ENCODE measurements at regions not wholly inside any gene's neighbourhood (a gene's known extent, or its start where the extent isn't known, plus 50 kb on each side); places are given as distances from the start of the nearest gene placed in this dataset.

- Histone ChIP-seq H3K4ac (ENCODE audit: low read depth, low read length) (no peak overlapping the region), H2BK120ac (ENCODE audit: low read depth, low read length, poor library complexity, severe bottlenecking) (no peak overlapping the region), H3K79me1 (ENCODE audit: insufficient read depth, low read depth, low read length, poor library complexity, severe bottlenecking) (no peaks in the 10 kb centered on the region), H3K27me3 (ENCODE audit: insufficient read depth, low read length) (no peaks in the 10 kb centered on the region), H3K23ac (ENCODE audit: insufficient read length, low read depth, low read length) (no peak overlapping the region), H4K20me1 (ENCODE audit: control insufficient read depth, insufficient read depth, insufficient read length) (no peaks in the 10 kb centered on the region), H4K5ac (ENCODE audit: insufficient read length, low read depth, low read length) (no peak overlapping the region), H3K56ac (ENCODE audit: insufficient read length, low read depth, low read length) (no peak overlapping the region), H3K79me2 (ENCODE audit: insufficient read depth, low read length) (no peaks in the 10 kb centered on the region), H3T11ph (ENCODE audit: low read length) (no peak overlapping the region), H2BK20ac (ENCODE audit: low read depth, low read length, poor library complexity, severe bottlenecking) (no peak overlapping the region), H3K27ac (ENCODE audit: insufficient read length, low read depth, low read length) (no peak overlapping the region), H4K8ac (replicated peaks; ENCODE audit: insufficient read length, low read depth, low read length) (no peak overlapping the region), H2AFZ (ENCODE audit: low read length) (no peak overlapping the region), H2AK5ac (ENCODE audit: insufficient read length, low read length) (no peak overlapping the region), H3K9me3 (ENCODE audit: control insufficient read depth, low read depth, low read length) (no peaks in the 10 kb centered on the region), H2BK5ac (ENCODE audit: insufficient read length, low read length) (no peak overlapping the region), H3K4me2 (ENCODE audit: insufficient read depth, insufficient read length, low read length) (no peak overlapping the region), H3K4me1 (ENCODE audit: insufficient read depth, low read length) (no peaks in the 10 kb centered on the region), H3K9ac (ENCODE audit: extremely low read depth, insufficient read length, low read length) (no peak overlapping the region), H2BK15ac (ENCODE audit: low read depth, low read length) (no peak overlapping the region), H2BK12ac (ENCODE audit: insufficient read length, low read depth, low read length) (no peak overlapping the region), H3K18ac (ENCODE audit: insufficient read length, low read depth, low read length) (no peak overlapping the region), H3K14ac (ENCODE audit: insufficient read depth, low read length) (no peak overlapping the region), H4K91ac (ENCODE audit: insufficient read length, low read depth, low read length) (no peak overlapping the region), H3K23me2 (ENCODE audit: insufficient read length, low read depth, low read length, poor library complexity, severe bottlenecking) (no peaks in the 10 kb centered on the region)
- TF ChIP-seq CTCF (conservative IDR thresholded peaks at IDR 0.05): no peak
- no peaks in the 10 kb centered on the region for H3K4me1 Mint-ChIP-seq
- H3K4me3 Mint-ChIP-seq: no peak overlapping the region
- no CpG with 5 or more reads among the region's 2 CpGs for WGBS (ENCODE audit: extremely low coverage, insufficient read length, low lambda C conversion rate)
- no peaks in the 10 kb centered on the region; a peak in 1 of 5 replicates for H3K9me3 Mint-ChIP-seq
- no peak overlapping the region for H3K27ac Mint-ChIP-seq
- no peaks in the 10 kb centered on the region for H3K36me3 Mint-ChIP-seq (ENCODE audit: insufficient read depth in 1 of 3, low read depth in 3 of 3)
- DNase-seq: no peak
- H3K27me3 Mint-ChIP-seq (ENCODE audit: low read depth): no peaks in the 10 kb centered on the region
Observed at GRCh38 chr15:53416219-53416940, 343.1 kb downstream of the WDR72 start.
